ENCODE measurements at regions not wholly inside any gene's neighbourhood (a gene's known extent, or its start where the extent isn't known, plus 50 kb on each side); places are given as distances from the start of the nearest gene placed in this dataset.

- no peak overlapping the region for H3K27ac Mint-ChIP-seq (ENCODE audit: low read depth, unreplicated experiment)
- H3K4me1 Mint-ChIP-seq (ENCODE audit: insufficient read depth, unreplicated experiment), result peaks cover 17% of the 10 kb centered on the region
- CTCF ChIA-PET, result no interaction called here
- BruUV-seq (replicated peaks), result no TSS peak
- intact Hi-C loops (cut with micrococcal nuclease), result no loop called here
- peaks cover 13% of the 10 kb centered on the region for H3K27me3 Mint-ChIP-seq (ENCODE audit: insufficient read depth, unreplicated experiment)
- no peak for DNase-seq (ENCODE audit: unreplicated experiment)
- H3K9me3 Mint-ChIP-seq (ENCODE audit: unreplicated experiment), result no peaks in the 10 kb centered on the region
- POLR2A ChIA-PET, result no interaction called here
- TF ChIP-seq CTCF (IDR thresholded peaks at IDR 0.05; ENCODE audit: unreplicated experiment), result no peak
- no peaks in the 10 kb centered on the region for H3K36me3 Mint-ChIP-seq (ENCODE audit: insufficient read depth, unreplicated experiment)
- H3K4me3 Mint-ChIP-seq (ENCODE audit: unreplicated experiment), result no peak overlapping the region
Measured at GRCh38 chr9:14482856-14483255, 168.9 kb upstream of the NFIB start.

GRCh38 chr9:14480526-14480925 is 166.6 kb upstream of the NFIB start:
- no TSS peak for BruUV-seq (replicated peaks)
- H3K4me3 Mint-ChIP-seq (ENCODE audit: unreplicated experiment), result no peak overlapping the region
- TF ChIP-seq CTCF (IDR thresholded peaks at IDR 0.05; ENCODE audit: unreplicated experiment), result no peak
- POLR2A ChIA-PET, result no interaction called here
- H3K27me3 Mint-ChIP-seq (ENCODE audit: insufficient read depth, unreplicated experiment), result peaks cover 1% of the 10 kb centered on the region
- intact Hi-C loops (cut with micrococcal nuclease), result no loop called here
- DNase-seq (ENCODE audit: unreplicated experiment), result no peak
- CTCF ChIA-PET, result no interaction called here
- H3K27ac Mint-ChIP-seq (ENCODE audit: low read depth, unreplicated experiment), result no peak overlapping the region
- no peaks in the 10 kb centered on the region for H3K36me3 Mint-ChIP-seq (ENCODE audit: insufficient read depth, unreplicated experiment)
- peaks cover 19% of the 10 kb centered on the region for H3K4me1 Mint-ChIP-seq (ENCODE audit: insufficient read depth, unreplicated experiment)
- H3K9me3 Mint-ChIP-seq (ENCODE audit: unreplicated experiment), result no peaks in the 10 kb centered on the region

- Mint-ChIP-seq H3K4me1 (ENCODE audit: insufficient read depth, unreplicated experiment) (peaks cover 19% of the 10 kb centered on the region), H3K4me3 (ENCODE audit: unreplicated experiment) (no peak overlapping the region), H3K36me3 (ENCODE audit: insufficient read depth, unreplicated experiment) (no peaks in the 10 kb centered on the region), H3K27ac (ENCODE audit: low read depth, unreplicated experiment) (no peak overlapping the region), H3K27me3 (ENCODE audit: insufficient read depth, unreplicated experiment) (no peaks in the 10 kb centered on the region), H3K9me3 (ENCODE audit: unreplicated experiment) (no peaks in the 10 kb centered on the region)
- CTCF ChIA-PET, result interaction anchor here (0.7 to 0.9 kb wide), 2 partner anchors 173 to 291 kb away, joined by 3 to 4 read pairs; no protein-coding TSS in a partner anchor
- POLR2A ChIA-PET, result no interaction called here
- intact Hi-C loops (cut with micrococcal nuclease), result no loop called here
- DNase-seq (ENCODE audit: unreplicated experiment), result no peak
- TF ChIP-seq CTCF (IDR thresholded peaks at IDR 0.05; ENCODE audit: unreplicated experiment), result no peak
- BruUV-seq (replicated peaks), result no TSS peak
Measured at GRCh38 chr9:14479163-14479560, 165.2 kb upstream of the NFIB start.

GRCh38 chr9:14478175-14479162 is 164.5 kb upstream of the NFIB start:
- POLR2A ChIA-PET, result interaction anchor here (0.8 kb wide), 1 partner anchor 10 kb away, joined by 3 read pairs; no protein-coding TSS in a partner anchor
- Mint-ChIP-seq H3K27ac (ENCODE audit: low read depth, unreplicated experiment) (no peak overlapping the region), H3K9me3 (ENCODE audit: unreplicated experiment) (no peaks in the 10 kb centered on the region), H3K36me3 (ENCODE audit: insufficient read depth, unreplicated experiment) (no peaks in the 10 kb centered on the region), H3K4me3 (ENCODE audit: unreplicated experiment) (no peak overlapping the region), H3K27me3 (ENCODE audit: insufficient read depth, unreplicated experiment) (no peaks in the 10 kb centered on the region), H3K4me1 (ENCODE audit: insufficient read depth, unreplicated experiment) (peaks cover 19% of the 10 kb centered on the region)
- peak; percentile 7 for TF ChIP-seq CTCF (IDR thresholded peaks at IDR 0.05; ENCODE audit: unreplicated experiment)
- intact Hi-C loops (cut with micrococcal nuclease), result no loop called here
- no peak for DNase-seq (ENCODE audit: unreplicated experiment)
- CTCF ChIA-PET, result interaction anchor here (0.6 to 0.9 kb wide), 2 partner anchors 22 to 174 kb away, joined by 4 read pairs; no protein-coding TSS in a partner anchor
- no TSS peak for BruUV-seq (replicated peaks)

Data from MCF 10A (cell line).